DOHH2 (cell line): ENCODE measurements at regions not wholly inside any gene's neighbourhood (a gene's known extent, or its start where the extent isn't known, plus 50 kb on each side); places are given as distances from the start of the nearest gene placed in this dataset.

ENCODE experiments used
- H3F3A ChIP-seq: fragments of 200-600 bp; sonication (generic), shearing (Covaris generic); 2 replicates; pipeline ENCODE4 v1.6.0; 2016; ENCODE audit warnings: antibody characterized with exemption, mild to moderate bottlenecking; ENCODE audit not compliant: control insufficient read depth, insufficient read depth
- H3K27ac ChIP-seq: fragments of 200-600 bp; sonication (generic); 2 replicates; pipeline ENCODE4 v1.5.1; 2014; ENCODE audit warnings: low read depth, mild to moderate bottlenecking, low read length, moderate library complexity
- H3K27me3 ChIP-seq: fragments of 200-600 bp; sonication (generic); 2 replicates; pipeline ENCODE4 v1.6.1; 2014; ENCODE audit warnings: mild to moderate bottlenecking, low read length, mixed read lengths; ENCODE audit not compliant: control insufficient read depth
- H3K36me3 ChIP-seq: fragments of 200-600 bp; sonication (generic); 2 replicates; pipeline ENCODE4 v1.6.1; 2014; ENCODE audit warnings: mild to moderate bottlenecking, low read length, moderate library complexity, mixed read lengths; ENCODE audit not compliant: control insufficient read depth
- H3K4me1 ChIP-seq: fragments of 200-600 bp; sonication (generic); 2 replicates; pipeline ENCODE4 v1.6.1; 2014; ENCODE audit warnings: mild to moderate bottlenecking, low read length, mixed read lengths; ENCODE audit not compliant: control insufficient read depth
- H3K4me2 ChIP-seq: fragments of 200-600 bp; sonication (generic); 2 replicates; pipeline ENCODE4 v1.6.0; 2014; ENCODE audit warnings: mild to moderate bottlenecking, low read length, moderate library complexity
- H3K4me3 ChIP-seq: fragments of 200-600 bp; sonication (generic); 2 replicates; pipeline ENCODE4 v1.5.1; 2014; ENCODE audit warnings: mild to moderate bottlenecking, low read length, mixed read lengths
- H3K79me2 ChIP-seq: fragments of 200-600 bp; sonication (generic); 2 replicates; pipeline ENCODE4 v1.6.1; 2014; ENCODE audit warnings: mild to moderate bottlenecking, low read length, mixed read lengths; ENCODE audit not compliant: control insufficient read depth
- H3K9me2 ChIP-seq: fragments of 200-600 bp; sonication (generic); replicated peaks from 2 replicates; pipeline ENCODE4 v1.6.1; 2014; ENCODE audit warnings: mild to moderate bottlenecking, low read length, mixed read lengths; ENCODE audit not compliant: control insufficient read depth
- H3K9me3 ChIP-seq: fragments of 200-600 bp; sonication (generic); 2 replicates; pipeline ENCODE4 v1.6.1; 2014; ENCODE audit warnings: antibody characterized with exemption, low read length, mixed read lengths; ENCODE audit not compliant: control insufficient read depth, insufficient read depth
- H4K20me1 ChIP-seq: fragments of 200-600 bp; sonication (generic); 2 replicates; pipeline ENCODE4 v1.6.0; 2014; ENCODE audit warnings: low read depth, mild to moderate bottlenecking, antibody characterized with exemption, low read length, moderate library complexity; ENCODE audit not compliant: control insufficient read depth, insufficient read depth
- CTCF ChIP-seq: fragments of 200-600 bp; sonication (generic); IDR thresholded peaks from one replicate; pipeline ENCODE4 v1.5.1; 2014; ENCODE audit warnings: antibody characterized with exemption, mild to moderate bottlenecking, low read depth, low read length; ENCODE audit not compliant: poor library complexity, severe bottlenecking
- EZH2phosphoT487 ChIP-seq: fragments of 200-600 bp; sonication (generic); IDR thresholded peaks from 2 replicates; pipeline ENCODE4 v1.6.1; 2017; ENCODE audit warnings: borderline replicate concordance, mild to moderate bottlenecking, antibody characterized with exemption, low read length, moderate library complexity, mixed read lengths

GRCh38 chr14:61196034-61196433 is 85.1 kb downstream of the TMEM30B start:
- Histone ChIP-seq H3K79me2 (no peaks in the 10 kb centered on the region), H3K4me3 (no peak overlapping the region), H3F3A (no peaks in the 10 kb centered on the region), H3K4me1 (no peaks in the 10 kb centered on the region), H3K27ac (no peak overlapping the region), H3K9me2 (no peaks in the 10 kb centered on the region), H3K9me3 (no peaks in the 10 kb centered on the region), H3K36me3 (no peaks in the 10 kb centered on the region), H3K27me3 (0 out of 2 replicates have a peak, but pooled peaks cover 2% of the 10 kb centered on the region), H3K4me2 (no peak overlapping the region), H4K20me1 (no peaks in the 10 kb centered on the region)
- TF ChIP-seq CTCF: no peak
- no peak for TF ChIP-seq EZH2phosphoT487

- Histone ChIP-seq H3K27me3 (no peaks in the 10 kb centered on the region), H3F3A (no peaks in the 10 kb centered on the region), H3K36me3 (no peaks in the 10 kb centered on the region), H3K79me2 (no peaks in the 10 kb centered on the region), H3K4me1 (no peaks in the 10 kb centered on the region), H4K20me1 (no peaks in the 10 kb centered on the region), H3K4me2 (no peak overlapping the region), H3K9me3 (no peaks in the 10 kb centered on the region), H3K9me2 (no peaks in the 10 kb centered on the region), H3K27ac (no peak overlapping the region), H3K4me3 (no peak overlapping the region)
- TF ChIP-seq EZH2phosphoT487: no peak
- no peak for TF ChIP-seq CTCF
Measured at GRCh38 chr14:61193476-61193875, 87.7 kb downstream of the TMEM30B start.

GRCh38 chr14:61192989-61193388 is 88.1 kb downstream of the TMEM30B start:
- TF ChIP-seq CTCF: no peak
- no peak for TF ChIP-seq EZH2phosphoT487
- Histone ChIP-seq H3K9me2 (no peaks in the 10 kb centered on the region), H3K4me2 (no peak overlapping the region), H3K4me3 (no peak overlapping the region), H3K4me1 (no peaks in the 10 kb centered on the region), H3K36me3 (no peaks in the 10 kb centered on the region), H3F3A (no peaks in the 10 kb centered on the region), H3K27me3 (no peaks in the 10 kb centered on the region), H4K20me1 (no peaks in the 10 kb centered on the region), H3K9me3 (no peaks in the 10 kb centered on the region), H3K27ac (no peak overlapping the region), H3K79me2 (no peaks in the 10 kb centered on the region)

GRCh38 chr14:61191733-61192132 is 89.4 kb downstream of the TMEM30B start:
- Histone ChIP-seq H3K36me3 (no peaks in the 10 kb centered on the region), H4K20me1 (no peaks in the 10 kb centered on the region), H3K9me3 (no peaks in the 10 kb centered on the region), H3K27me3 (no peaks in the 10 kb centered on the region), H3K9me2 (no peaks in the 10 kb centered on the region), H3K79me2 (no peaks in the 10 kb centered on the region), H3K4me3 (no peak overlapping the region), H3K27ac (no peak overlapping the region), H3K4me1 (no peaks in the 10 kb centered on the region), H3K4me2 (no peak overlapping the region), H3F3A (no peaks in the 10 kb centered on the region)
- TF ChIP-seq EZH2phosphoT487: no peak
- no peak for TF ChIP-seq CTCF
